SK-N-SH (cell line): ENCODE measurements at regions not wholly inside any gene's neighbourhood (a gene's known extent, or its start where the extent isn't known, plus 50 kb on each side); places are given as distances from the start of the nearest gene placed in this dataset.

Experiments
- CTCF ChIA-PET: fragments of 300-600, 350-600 bp; formaldehyde crosslinking; extraction: SDS; loops from one replicate; lab custom pipeline; 2021; lab: Yijun Ruan, JAX
- POLR2A ChIA-PET: fragments of 350-600 bp; sonication (Branson Sonifier 250); formaldehyde crosslinking; extraction: SDS; loops from one replicate; lab custom pipeline; 2020; ENCODE audit warnings: antibody characterized with exemption, inconsistent platforms; lab: Yijun Ruan, JAX
- DNase-seq: peaks from one replicate; pipeline ENCODE4 v3.0.0; 2012
- H2AFZ ChIP-seq: fragments of 200-600 bp; sonication (generic); 2 replicates; pipeline ENCODE4 v1.8.1; 2016; ENCODE audit warnings: antibody characterized with exemption, mild to moderate bottlenecking, low read depth
- H3F3A ChIP-seq: fragments of 200-600 bp; sonication (generic); replicated peaks from 2 replicates; pipeline ENCODE3; 2016; ENCODE audit warnings: antibody characterized with exemption, mild to moderate bottlenecking; ENCODE audit not compliant: insufficient read depth
- H3K27ac ChIP-seq, 2 experiments: fragments of 200-500 bp in 1 of 2; fragments of 200-600 bp in 1 of 2; sonication (Bioruptor generic) in 1 of 2; sonication (generic), shearing (Covaris generic) in 1 of 2; 2 replicates each; pipeline versions ENCODE4 v1.5.1 to v1.6.1; 2014 to 2016; ENCODE audit warnings: low read depth in 2 of 2, inconsistent platforms in 1 of 2, low read length in 1 of 2, mild to moderate bottlenecking in 1 of 2, mixed read lengths in 1 of 2
- H3K27me3 ChIP-seq: fragments of 200-600 bp; sonication (generic), shearing (Covaris generic); 2 replicates; pipeline ENCODE4 v1.6.1; 2016; ENCODE audit warnings: mixed run types; ENCODE audit not compliant: insufficient read depth
- H3K36me3 ChIP-seq, 2 experiments: fragments of 200-500 bp in 1 of 2; fragments of 200-600 bp in 1 of 2; sonication (Bioruptor generic) in 1 of 2; sonication (generic) in 1 of 2; replicated peaks in 1 of 2; 2 replicates each; pipeline versions ENCODE3 to v1.5.1; 2014 to 2016; ENCODE audit warnings: low read length in 1 of 2, mild to moderate bottlenecking in 1 of 2; ENCODE audit not compliant: insufficient read depth in 2 of 2, control insufficient read depth in 1 of 2
- H3K4me1 ChIP-seq, 2 experiments: fragments of 200-500 bp in 1 of 2; fragments of 200-600 bp in 1 of 2; sonication (Bioruptor generic) in 1 of 2; sonication (generic), shearing (Covaris generic) in 1 of 2; 2 replicates each; pipeline versions ENCODE4 v1.5.1 to v1.6.1; 2014 to 2016; ENCODE audit warnings: low read depth in 1 of 2, low read length in 1 of 2, mixed run types in 1 of 2; ENCODE audit not compliant: insufficient read depth in 2 of 2, control insufficient read depth in 1 of 2
- H3K4me2 ChIP-seq: fragments of 200-600 bp; sonication (generic), shearing (Covaris generic); 2 replicates; pipeline ENCODE4 v1.6.1; 2017; ENCODE audit warnings: mixed run types
- H3K4me3 ChIP-seq, 2 experiments: fragments of 200-500 bp in 1 of 2; fragments of 200-600 bp in 1 of 2; sonication (Bioruptor generic) in 1 of 2; sonication (generic), shearing (Covaris generic) in 1 of 2; 2 replicates each; pipeline versions ENCODE4 v1.5.1 to v1.8.1; 2014 to 2016; ENCODE audit warnings: low read depth in 2 of 2, inconsistent platforms in 1 of 2, low read length in 1 of 2, mild to moderate bottlenecking in 1 of 2, mixed read lengths in 1 of 2, moderate library complexity in 1 of 2
- H3K79me2 ChIP-seq: fragments of 200-600 bp; sonication (generic); 2 replicates; pipeline ENCODE4 v1.8.1; 2017; ENCODE audit warnings: mild to moderate bottlenecking; ENCODE audit not compliant: insufficient read depth
- H3K9ac ChIP-seq: fragments of 200-600 bp; sonication (generic); 2 replicates; pipeline ENCODE4 v1.6.1; 2017; ENCODE audit warnings: mixed run types
- H3K9me2 ChIP-seq: fragments of 200-600 bp; sonication (generic); 2 replicates; pipeline ENCODE4 v1.6.1; 2017; ENCODE audit warnings: mixed run types
- H3K9me3 ChIP-seq: fragments of 200-600 bp; sonication (generic); 2 replicates; pipeline ENCODE4 v1.6.1; 2017; ENCODE audit warnings: mixed run types, mild to moderate bottlenecking, moderate library complexity
- H4K20me1 ChIP-seq: fragments of 200-600 bp; sonication (generic); 2 replicates; pipeline ENCODE4 v1.6.1; 2017; ENCODE audit warnings: mild to moderate bottlenecking, mixed run types; ENCODE audit not compliant: insufficient read depth
- ELF1 ChIP-seq: IDR thresholded peaks from 2 replicates; pipeline ENCODE4 v1.4.0; 2012
- EP300 ChIP-seq, 2 experiments: IDR thresholded peaks; 2 replicates each; pipeline versions ENCODE4 v1.4.0 to v1.6.1; 2012; ENCODE audit warnings: borderline replicate concordance in 1 of 2, low read depth in 1 of 2, low read length in 1 of 2
- EZH2phosphoT487 ChIP-seq: fragments of 200-600 bp; sonication (generic); IDR thresholded peaks from 2 replicates; pipeline ENCODE4 v1.6.1; 2017; ENCODE audit warnings: low read depth, mixed run types, mild to moderate bottlenecking, antibody characterized with exemption, moderate library complexity, borderline replicate concordance
- FOSL2 ChIP-seq: IDR thresholded peaks from 2 replicates; pipeline ENCODE4 v1.4.0; 2012; ENCODE audit warnings: low read depth, mild to moderate bottlenecking, moderate library complexity, borderline replicate concordance
- GABPA ChIP-seq: IDR thresholded peaks from 2 replicates; pipeline ENCODE4 v1.4.0; 2012; ENCODE audit warnings: low read depth, mild to moderate bottlenecking
- GATA2 ChIP-seq: sonication (generic); formaldehyde crosslinking; IDR thresholded peaks from 2 replicates; pipeline ENCODE4 v1.5.0; 2020; ENCODE audit warnings: mild to moderate bottlenecking, missing genetic modification reagents
- IRF3 ChIP-seq: fragments of 150-350 bp; IDR thresholded peaks from 2 replicates; pipeline ENCODE4 v1.6.1; 2016; ENCODE audit warnings: mild to moderate bottlenecking, low read depth, low read length
- JUND ChIP-seq: IDR thresholded peaks from 2 replicates; pipeline ENCODE4 v1.4.0; 2012
- MAX ChIP-seq: IDR thresholded peaks from 2 replicates; pipeline ENCODE4 v1.4.0; 2012; ENCODE audit warnings: low read depth
- MEF2A ChIP-seq: IDR thresholded peaks from 2 replicates; pipeline ENCODE4 v1.4.0; 2012; ENCODE audit warnings: low read depth, borderline replicate concordance
- POLR2AphosphoS5 ChIP-seq: IDR thresholded peaks from 2 replicates; pipeline ENCODE4 v1.6.1; 2012; ENCODE audit warnings: low read depth, low read length
- RCOR1 ChIP-seq: fragments of 150-350 bp; IDR thresholded peaks from 2 replicates; pipeline ENCODE4 v1.6.1; 2017; ENCODE audit warnings: antibody characterized with exemption, low read length
- REST ChIP-seq: IDR thresholded peaks from 2 replicates; pipeline ENCODE4 v1.6.1; 2012; ENCODE audit warnings: mild to moderate bottlenecking, low read depth, low read length, moderate library complexity
- RXRA ChIP-seq: IDR thresholded peaks from 2 replicates; pipeline ENCODE4 v1.4.0; 2012; ENCODE audit warnings: low read depth, mild to moderate bottlenecking, borderline replicate concordance
- SIN3A ChIP-seq: IDR thresholded peaks from 2 replicates; pipeline ENCODE4 v1.6.1; 2012; ENCODE audit warnings: low read depth, mild to moderate bottlenecking, low read length, moderate library complexity, borderline replicate concordance
- TAF1 ChIP-seq: IDR thresholded peaks from 2 replicates; pipeline ENCODE4 v1.6.1; 2012; ENCODE audit warnings: low read depth, mild to moderate bottlenecking, low read length, moderate library complexity, borderline replicate concordance
- TCF12 ChIP-seq: IDR thresholded peaks from 2 replicates; pipeline ENCODE4 v1.4.0; 2012
- WGBS: methylation state at CpG from one replicate; pipeline ENCODE4 v1.1.6; 2017; ENCODE audit warnings: low lambda C conversion rate; 5-methylcytosine and 5-hydroxymethylcytosine counted together

GRCh38 chr3:190785047-190785446 is 77.4 kb downstream of the GMNC start:
- Histone ChIP-seq H2AFZ (no peak overlapping the region), H3K36me3 (no peaks in the 10 kb centered on the region), H3K4me3 (no peak overlapping the region), H3K27ac (no peak overlapping the region), H4K20me1 (no peaks in the 10 kb centered on the region), H3F3A (no peaks in the 10 kb centered on the region), H3K9me3 (no peaks in the 10 kb centered on the region), H3K79me2 (no peaks in the 10 kb centered on the region), H3K9ac (no peak overlapping the region), H3K4me1 (no peaks in the 10 kb centered on the region), H3K4me2 (no peak overlapping the region), H3K9me2 (no peaks in the 10 kb centered on the region), H3K27me3 (no peaks in the 10 kb centered on the region; the same call in 1 of the 2 replicates)
- 54% methylated on average over 4 of the region's 4 CpGs for WGBS
- no peak for TF ChIP-seq RCOR1
- TF ChIP-seq RXRA = no peak
- TF ChIP-seq SIN3A = no peak
- no peak for TF ChIP-seq TCF12
- no peak for TF ChIP-seq POLR2AphosphoS5
- TF ChIP-seq FOSL2 = no peak
- no peak for TF ChIP-seq EP300 (IDR thresholded peaks at IDR 0.05; ENCODE audit: borderline replicate concordance in 1 of 2, low read depth in 1 of 2, low read length in 1 of 2)
- no peak for TF ChIP-seq EZH2phosphoT487
- ChIA-PET CTCF (no interaction called here), POLR2A (no interaction called here)
- DNase-seq = no peak

GRCh38 chr3:190780524-190780923 is 82.0 kb downstream of the GMNC start:
- CTCF ChIA-PET = interaction anchor here (1.3 kb wide), 1 partner anchor 23 kb away, joined by 3 read pairs; no protein-coding TSS in a partner anchor
- no peak for DNase-seq

GRCh38 chr3:190774633-190775032 is 87.9 kb downstream of the GMNC start:
- CTCF ChIA-PET = no interaction called here
- H3K4me3 ChIP-seq = no peak overlapping the region
- H3K27me3 ChIP-seq = no peaks in the 10 kb centered on the region
- no peaks in the 10 kb centered on the region for H3K9me2 ChIP-seq
- no peak overlapping the region for H3K4me2 ChIP-seq
- no peaks in the 10 kb centered on the region for H3K36me3 ChIP-seq
- no peak overlapping the region for H3K9ac ChIP-seq
- H4K20me1 ChIP-seq = no peaks in the 10 kb centered on the region
- no peaks in the 10 kb centered on the region for H3F3A ChIP-seq
- H3K9me3 ChIP-seq = no peaks in the 10 kb centered on the region
- H3K4me1 ChIP-seq = no peaks in the 10 kb centered on the region
- no peaks in the 10 kb centered on the region for H3K79me2 ChIP-seq
- no peak overlapping the region for H3K27ac ChIP-seq
- no peak overlapping the region for H2AFZ ChIP-seq
- DNase-seq = no peak
- POLR2A ChIA-PET = no interaction called here
- TF ChIP-seq REST = no peak
- TF ChIP-seq IRF3 = no peak
- TF ChIP-seq GATA2 (CRISPR knock-in tag) = no peak
- no peak for TF ChIP-seq TCF12
- no peak for TF ChIP-seq TAF1
- no peak for TF ChIP-seq ELF1
- TF ChIP-seq MAX = no peak

More at GRCh38 chr3:190780524-190780923, 82.0 kb downstream of the GMNC start:
- no peak overlapping the region for H2AFZ ChIP-seq
- no peak for TF ChIP-seq JUND
- TF ChIP-seq GABPA = no peak
- no peak for TF ChIP-seq MEF2A
- TF ChIP-seq TAF1 = no peak
- no peak for TF ChIP-seq GATA2 (CRISPR knock-in tag)
- no peak for TF ChIP-seq FOSL2
- TF ChIP-seq EZH2phosphoT487 = no peak
- TF ChIP-seq, all 33 proteins: peak for 0
- Histone ChIP-seq H3F3A (no peaks in the 10 kb centered on the region), H3K27me3 (no peaks in the 10 kb centered on the region; the same call in 1 of the 2 replicates), H3K79me2 (no peaks in the 10 kb centered on the region), H3K4me1 (no peaks in the 10 kb centered on the region), H3K27ac (no peak overlapping the region), H3K4me3 (no peak overlapping the region), H3K4me2 (no peak overlapping the region), H3K9ac (no peak overlapping the region), H3K36me3 (no peaks in the 10 kb centered on the region), H3K9me2 (no peaks in the 10 kb centered on the region), H4K20me1 (no peaks in the 10 kb centered on the region), H3K9me3 (no peaks in the 10 kb centered on the region)
- POLR2A ChIA-PET = no interaction called here
- WGBS = 23% methylated on average over 3 of the region's 3 CpGs
